AG04450 (cell line): ENCODE measurements at regions not wholly inside any gene's neighbourhood (a gene's known extent, or its start where the extent isn't known, plus 50 kb on each side); places are given as distances from the start of the nearest gene placed in this dataset.

Experiments used
- CTCF ChIA-PET: fragments of 300-600, 350-600 bp; formaldehyde crosslinking; extraction: SDS; loops from one replicate; lab custom pipeline; 2022; ENCODE audit warnings: antibody characterized with exemption, inconsistent platforms; lab: Charles Lee
- POLR2A ChIA-PET: fragments of 350-600 bp; formaldehyde crosslinking; extraction: SDS; loops from one replicate; lab custom pipeline; 2021; ENCODE audit warnings: antibody characterized with exemption, inconsistent platforms; lab: Yijun Ruan, JAX
- DNase-seq: peaks from one replicate; pipeline ENCODE4 v3.0.0-alpha.2; 2011; ENCODE audit warnings: low read depth, low spot score
- H3K27ac ChIP-seq: one replicate; pipeline ENCODE4 v1.5.1; 2012; ENCODE audit warnings: low read depth, low read length, control low read depth
- H3K27me3 ChIP-seq: one replicate; pipeline ENCODE4 v1.6.0; 2012; ENCODE audit warnings: low read length; ENCODE audit not compliant: control insufficient read depth, insufficient read depth
- H3K4me3 ChIP-seq: 2 replicates; pipeline ENCODE4 v1.5.1; 2011; ENCODE audit warnings: mild to moderate bottlenecking, low read depth, low read length, control low read depth
- H3K9me3 ChIP-seq: 2 replicates; pipeline ENCODE4 v1.5.1; 2012; ENCODE audit warnings: low read length; ENCODE audit not compliant: control insufficient read depth, insufficient read depth
- TF ChIP-seq, protein P1 (sequence below): IDR thresholded peaks from 2 replicates; pipeline ENCODE4 v1.5.1; 2011; ENCODE audit warnings: low read depth, low read length, control low read depth, inconsistent platforms

- TF ChIP-seq, protein P1, sequence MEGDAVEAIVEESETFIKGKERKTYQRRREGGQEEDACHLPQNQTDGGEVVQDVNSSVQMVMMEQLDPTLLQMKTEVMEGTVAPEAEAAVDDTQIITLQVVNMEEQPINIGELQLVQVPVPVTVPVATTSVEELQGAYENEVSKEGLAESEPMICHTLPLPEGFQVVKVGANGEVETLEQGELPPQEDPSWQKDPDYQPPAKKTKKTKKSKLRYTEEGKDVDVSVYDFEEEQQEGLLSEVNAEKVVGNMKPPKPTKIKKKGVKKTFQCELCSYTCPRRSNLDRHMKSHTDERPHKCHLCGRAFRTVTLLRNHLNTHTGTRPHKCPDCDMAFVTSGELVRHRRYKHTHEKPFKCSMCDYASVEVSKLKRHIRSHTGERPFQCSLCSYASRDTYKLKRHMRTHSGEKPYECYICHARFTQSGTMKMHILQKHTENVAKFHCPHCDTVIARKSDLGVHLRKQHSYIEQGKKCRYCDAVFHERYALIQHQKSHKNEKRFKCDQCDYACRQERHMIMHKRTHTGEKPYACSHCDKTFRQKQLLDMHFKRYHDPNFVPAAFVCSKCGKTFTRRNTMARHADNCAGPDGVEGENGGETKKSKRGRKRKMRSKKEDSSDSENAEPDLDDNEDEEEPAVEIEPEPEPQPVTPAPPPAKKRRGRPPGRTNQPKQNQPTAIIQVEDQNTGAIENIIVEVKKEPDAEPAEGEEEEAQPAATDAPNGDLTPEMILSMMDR = no peak
- Histone ChIP-seq H3K9me3 (no peaks in the 10 kb centered on the region; the same call in 1 of the 2 replicates), H3K27me3 (no peaks in the 10 kb centered on the region), H3K27ac (no peak overlapping the region), H3K4me3 (no peak overlapping the region)
- ChIA-PET CTCF (no interaction called here), POLR2A (no interaction called here)
- DNase-seq = no peak
These were observed 495.4 kb upstream of the POM121L12 start for GRCh38 chr7:52540041-52540440.

- TF ChIP-seq, protein P1 = no peak
These were observed 496.0 kb upstream of the POM121L12 start for GRCh38 chr7:52539414-52539813.

DNA sequence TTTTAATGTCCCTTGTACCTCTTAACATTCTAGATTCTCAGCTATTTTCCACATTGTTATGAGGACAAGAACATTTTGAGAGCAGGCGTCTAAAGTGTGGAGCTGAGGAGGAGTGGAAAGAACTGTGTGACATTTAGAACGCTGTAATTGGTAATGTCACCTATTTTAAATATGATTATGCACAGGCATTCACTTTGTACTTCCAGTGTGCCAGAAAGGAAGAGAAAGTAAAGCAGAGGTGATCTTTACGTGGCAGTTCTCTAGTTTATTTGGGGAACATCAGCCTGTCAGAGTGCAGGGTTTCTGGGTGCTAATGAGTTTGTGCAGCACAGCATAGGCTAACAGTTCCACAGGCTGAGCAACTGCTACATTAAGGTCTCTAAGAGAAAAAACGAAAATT is 498.4 kb upstream of the POM121L12 start:
- ChIA-PET CTCF (no interaction called here), POLR2A (no interaction called here)
- no peak overlapping the region for H3K4me3 ChIP-seq
- H3K27me3 ChIP-seq = no peaks in the 10 kb centered on the region
- H3K9me3 ChIP-seq = no peaks in the 10 kb centered on the region; the same call in 1 of the 2 replicates
- DNase-seq = no peak
- no peak overlapping the region for H3K27ac ChIP-seq
- TF ChIP-seq, protein P1 = no peak

More at GRCh38 chr7:52539414-52539813, 496.0 kb upstream of the POM121L12 start:
- no peak overlapping the region for H3K4me3 ChIP-seq
- no peaks in the 10 kb centered on the region for H3K27me3 ChIP-seq
- H3K27ac ChIP-seq = no peak overlapping the region
- POLR2A ChIA-PET = no interaction called here
- no peaks in the 10 kb centered on the region; the same call in 1 of the 2 replicates for H3K9me3 ChIP-seq
- DNase-seq = no peak
- CTCF ChIA-PET = interaction anchor here (0.8 kb wide), 1 partner anchor 12 kb away, joined by 3 read pairs; no protein-coding TSS in a partner anchor

GRCh38 chr7:52525772-52526341 is 509.6 kb upstream of the POM121L12 start:
- H3K27me3 ChIP-seq = no peaks in the 10 kb centered on the region
- ChIA-PET CTCF (no interaction called here), POLR2A (no interaction called here)
- TF ChIP-seq, protein P1 = no peak
- H3K27ac ChIP-seq = no peak overlapping the region
- peaks cover 4% of the 10 kb centered on the region for H3K9me3 ChIP-seq
- H3K4me3 ChIP-seq = no peak overlapping the region
- no peak for DNase-seq

GRCh38 chr7:52518869-52519268 is 516.6 kb upstream of the POM121L12 start:
- Histone ChIP-seq H3K27me3 (no peaks in the 10 kb centered on the region), H3K4me3 (no peak overlapping the region), H3K27ac (no peak overlapping the region), H3K9me3 (peaks cover 10% of the 10 kb centered on the region; the same call in 1 of the 2 replicates)
- TF ChIP-seq, protein P1 = no peak
- ChIA-PET POLR2A (no interaction called here), CTCF (no interaction called here)
- DNase-seq = no peak
